ENCODE measurements at regions not wholly inside any gene's neighbourhood (a gene's known extent, or its start where the extent isn't known, plus 50 kb on each side); places are given as distances from the start of the nearest gene placed in this dataset.
"Not testable (repeated sequence)": the region's sequence is repeated elsewhere in the genome, so short reads cannot be mapped to it uniquely, and the experiment has no call there.

DNA sequence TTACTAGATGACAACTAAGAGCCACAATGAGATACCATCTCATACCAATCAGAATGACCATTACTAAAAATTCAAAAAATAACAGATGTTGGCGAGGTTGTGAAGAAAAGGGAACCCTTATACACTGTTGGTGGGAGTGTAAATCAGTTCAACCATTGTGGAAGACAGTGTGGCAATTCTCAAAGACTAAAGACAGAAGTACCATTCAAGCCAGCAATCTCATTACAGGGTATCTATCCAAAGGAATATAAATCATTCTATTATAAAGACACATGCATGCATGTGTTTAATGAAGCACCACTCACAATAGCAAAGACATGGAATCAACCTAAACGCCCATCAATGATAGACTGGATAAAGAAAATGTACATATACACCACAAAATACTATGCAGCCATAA is 705.1 kb upstream of the ACVR2A start:
- not testable (repeated sequence) for H3K27ac ChIP-seq (ENCODE audit: low read depth in 1 of 3, low read length in 2 of 3); H3K4me3 ChIP-seq (ENCODE audit: low read depth in 1 of 3, low read length in 3 of 3); DNase-seq; H3K4me1 ChIP-seq (ENCODE audit: control insufficient read depth in 3 of 3, insufficient read depth in 2 of 3, low read depth in 1 of 3, low read length in 2 of 3); H3K9me3 ChIP-seq (ENCODE audit: control insufficient read depth in 2 of 2, insufficient read depth in 1 of 2, low read depth in 1 of 2, low read length in 1 of 2); H3K27me3 ChIP-seq (ENCODE audit: control insufficient read depth in 3 of 3, insufficient read depth in 3 of 3, low read length in 3 of 3); FAIRE-seq; H3K36me3 ChIP-seq (ENCODE audit: control insufficient read depth in 3 of 3, insufficient read depth in 2 of 3, low read depth in 1 of 3, low read length in 3 of 3)
- 70 to 81% (median 73%) methylated on average over 2 of the region's 2 CpGs for WGBS, 3 donors

DNA sequence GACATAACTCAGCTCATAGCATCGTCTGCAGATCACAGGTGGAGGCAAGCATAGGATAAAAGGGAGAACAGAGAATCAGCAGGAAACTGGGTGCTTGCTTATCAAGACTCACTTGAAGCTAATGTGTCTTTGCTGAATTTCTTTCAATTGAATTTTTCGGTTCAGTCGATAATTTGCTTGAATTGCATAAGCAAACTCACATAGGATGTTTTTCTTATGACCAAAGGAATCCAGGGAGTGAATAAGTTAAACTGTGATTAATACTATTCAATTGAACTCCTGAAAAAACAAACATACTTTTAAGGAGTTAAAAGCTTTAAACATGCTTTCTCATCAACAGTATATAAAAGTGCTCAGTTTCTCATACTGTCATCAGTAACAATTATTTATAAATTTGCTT is 707.1 kb upstream of the ACVR2A start:
- Histone ChIP-seq H3K4me1 (ENCODE audit: control insufficient read depth in 3 of 3, insufficient read depth in 2 of 3, low read depth in 1 of 3, low read length in 2 of 3) (no peaks in the 10 kb centered on the region), H3K4me3 (ENCODE audit: low read depth in 1 of 3, low read length in 3 of 3) (no peak overlapping the region), H3K9me3 (ENCODE audit: control insufficient read depth in 2 of 2, insufficient read depth in 1 of 2, low read depth in 1 of 2, low read length in 1 of 2) (no peaks in the 10 kb centered on the region), H3K27me3 (ENCODE audit: control insufficient read depth in 3 of 3, insufficient read depth in 3 of 3, low read length in 3 of 3) (no peaks in the 10 kb centered on the region), H3K36me3 (ENCODE audit: control insufficient read depth in 3 of 3, insufficient read depth in 2 of 3, low read depth in 1 of 3, low read length in 3 of 3) (no peaks in the 10 kb centered on the region), H3K27ac (ENCODE audit: low read depth in 1 of 3, low read length in 2 of 3) (no peak overlapping the region)
- FAIRE-seq = no peak
- no peak for DNase-seq
- WGBS, 3 donors = 78 to 86% (median 81%) methylated on average over 3 of the region's 3 CpGs

DNA sequence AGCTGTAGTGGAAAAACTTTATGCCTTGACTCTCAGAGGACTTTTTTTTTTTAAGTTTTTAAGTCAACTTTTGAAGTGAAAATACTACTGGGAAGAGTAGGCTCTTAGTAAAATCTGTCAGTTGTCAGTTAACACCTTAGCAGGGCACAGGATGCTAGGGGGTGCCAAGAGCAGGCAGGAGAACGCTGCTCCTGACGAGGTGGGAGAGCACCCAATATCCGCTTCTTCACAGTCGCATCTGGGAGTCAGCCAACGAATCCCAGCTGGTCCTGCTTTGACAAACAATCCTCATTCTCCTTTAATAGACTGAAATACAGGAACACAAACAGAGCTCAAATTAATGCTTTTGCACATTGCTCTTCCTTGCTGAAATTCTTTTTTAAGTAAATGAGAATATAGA is 709.5 kb upstream of the ACVR2A start:
- Histone ChIP-seq H3K27me3 (ENCODE audit: control insufficient read depth in 3 of 3, insufficient read depth in 3 of 3, low read length in 3 of 3) (no peaks in the 10 kb centered on the region), H3K4me3 (ENCODE audit: low read depth in 1 of 3, low read length in 3 of 3) (no peak overlapping the region), H3K36me3 (ENCODE audit: control insufficient read depth in 3 of 3, insufficient read depth in 2 of 3, low read depth in 1 of 3, low read length in 3 of 3) (no peaks in the 10 kb centered on the region), H3K4me1 (ENCODE audit: control insufficient read depth in 3 of 3, insufficient read depth in 2 of 3, low read depth in 1 of 3, low read length in 2 of 3) (no peaks in the 10 kb centered on the region), H3K27ac (ENCODE audit: low read depth in 1 of 3, low read length in 2 of 3) (no peak overlapping the region), H3K9me3 (ENCODE audit: control insufficient read depth in 2 of 2, insufficient read depth in 1 of 2, low read depth in 1 of 2, low read length in 1 of 2) (no peaks in the 10 kb centered on the region)
- no peak for FAIRE-seq
- WGBS, 3 donors = 73 to 97% (median 79%) methylated on average over 5 of the region's 5 CpGs
- DNase-seq = no peak

DNA sequence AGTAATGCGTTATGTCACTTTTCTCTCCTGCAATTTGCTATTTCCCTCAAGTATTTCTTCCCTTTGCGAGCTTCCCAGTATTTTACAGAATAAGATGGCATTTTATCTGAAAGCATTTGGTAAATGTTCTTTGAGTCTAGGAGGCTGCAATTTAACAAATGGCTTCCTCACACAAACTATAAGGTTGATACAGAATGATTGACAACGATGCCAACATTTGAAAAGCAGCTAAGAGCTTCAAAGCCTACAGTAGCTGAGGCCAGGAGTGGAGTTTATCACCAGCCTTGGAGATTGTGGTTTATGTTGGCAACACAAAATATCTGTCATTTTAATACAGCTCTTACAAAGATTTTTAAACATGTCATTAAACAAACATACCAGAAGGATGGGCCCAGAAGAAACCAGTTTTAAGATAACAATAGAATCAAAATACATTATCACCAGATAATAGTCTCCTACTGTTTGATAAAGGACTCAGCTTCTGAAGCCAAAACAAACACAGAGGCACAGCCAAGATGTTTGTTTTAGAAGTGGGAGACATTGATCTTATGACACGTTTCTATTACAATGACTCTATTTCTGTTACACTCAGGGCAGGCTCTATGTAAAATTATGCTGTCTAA is 711.4 kb upstream of the ACVR2A start:
- no peak overlapping the region for H3K27ac ChIP-seq (ENCODE audit: low read depth in 1 of 3, low read length in 2 of 3)
- no peaks in the 10 kb centered on the region for H3K27me3 ChIP-seq (ENCODE audit: control insufficient read depth in 3 of 3, insufficient read depth in 3 of 3, low read length in 3 of 3)
- no peaks in the 10 kb centered on the region for H3K36me3 ChIP-seq (ENCODE audit: control insufficient read depth in 3 of 3, insufficient read depth in 2 of 3, low read depth in 1 of 3, low read length in 3 of 3)
- WGBS, 3 donors = 61 to 67% (median 63%) methylated on average over 4 of the region's 4 CpGs
- FAIRE-seq (no peak), DNase-seq (no peak)
- H3K9me3 ChIP-seq (ENCODE audit: control insufficient read depth in 2 of 2, insufficient read depth in 1 of 2, low read depth in 1 of 2, low read length in 1 of 2) = no peaks in the 10 kb centered on the region
- no peaks in the 10 kb centered on the region for H3K4me1 ChIP-seq (ENCODE audit: control insufficient read depth in 3 of 3, insufficient read depth in 2 of 3, low read depth in 1 of 3, low read length in 2 of 3)
- H3K4me3 ChIP-seq (ENCODE audit: low read depth in 1 of 3, low read length in 3 of 3) = no peak overlapping the region

DNA sequence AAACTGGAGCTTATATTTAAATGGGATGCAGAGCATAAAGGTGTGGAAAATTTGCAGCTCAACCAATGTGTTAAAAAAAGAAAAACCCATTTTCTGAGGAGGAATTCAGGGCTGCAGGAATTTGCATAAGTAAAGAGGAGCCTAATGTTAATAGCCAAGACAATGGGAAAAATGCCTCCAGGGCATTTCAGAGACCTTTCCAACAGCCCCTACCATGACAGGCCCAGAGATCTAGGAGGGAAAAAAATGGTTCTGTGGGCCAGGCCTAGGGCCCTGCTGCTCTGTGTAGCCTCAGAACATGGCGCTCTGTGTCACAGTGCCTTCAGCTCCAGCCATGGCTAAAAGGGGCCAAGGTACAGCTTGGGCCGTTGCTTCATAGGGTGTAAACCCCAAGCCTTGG is 719.7 kb upstream of the ACVR2A start:
- H3K4me3 ChIP-seq (ENCODE audit: low read depth in 1 of 3, low read length in 3 of 3) = no peak overlapping the region
- FAIRE-seq = no peak
- no peaks in the 10 kb centered on the region for H3K4me1 ChIP-seq (ENCODE audit: control insufficient read depth in 3 of 3, insufficient read depth in 2 of 3, low read depth in 1 of 3, low read length in 2 of 3)
- 89 to 96% (median 91%) methylated on average over 2 of the region's 2 CpGs for WGBS, 3 donors
- no peak overlapping the region for H3K27ac ChIP-seq (ENCODE audit: low read depth in 1 of 3, low read length in 2 of 3)
- no peaks in the 10 kb centered on the region for H3K27me3 ChIP-seq (ENCODE audit: control insufficient read depth in 3 of 3, insufficient read depth in 3 of 3, low read length in 3 of 3)
- no peak for DNase-seq
- no peaks in the 10 kb centered on the region for H3K36me3 ChIP-seq (ENCODE audit: control insufficient read depth in 3 of 3, insufficient read depth in 2 of 3, low read depth in 1 of 3, low read length in 3 of 3)
- H3K9me3 ChIP-seq (ENCODE audit: control insufficient read depth in 2 of 2, insufficient read depth in 1 of 2, low read depth in 1 of 2, low read length in 1 of 2) = peaks cover 0 to 8% of the 10 kb centered on the region in 2 donors

DNA sequence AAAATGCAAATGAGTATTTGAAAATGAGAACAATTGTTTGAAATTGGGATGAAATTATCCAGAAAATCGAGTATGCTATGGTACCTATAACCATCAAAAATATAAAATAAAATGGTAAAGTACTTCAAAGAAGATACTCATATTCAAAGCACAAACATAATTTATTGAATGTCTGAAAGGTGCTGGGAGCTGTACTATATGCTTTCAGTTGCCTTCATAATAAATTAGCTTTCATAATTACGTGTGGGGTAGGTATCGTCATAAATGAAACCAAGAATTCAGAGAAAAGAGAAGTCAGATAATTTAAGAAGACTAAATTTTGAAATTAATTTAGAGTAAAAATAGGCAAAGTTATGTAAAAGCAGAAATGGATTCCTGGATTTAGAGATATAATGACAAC is 721.9 kb upstream of the ACVR2A start:
- peaks cover 0 to 8% of the 10 kb centered on the region in 2 donors for H3K9me3 ChIP-seq (ENCODE audit: control insufficient read depth in 2 of 2, insufficient read depth in 1 of 2, low read depth in 1 of 2, low read length in 1 of 2)
- no peak overlapping the region for H3K27ac ChIP-seq (ENCODE audit: low read depth in 1 of 3, low read length in 2 of 3)
- no peaks in the 10 kb centered on the region for H3K27me3 ChIP-seq (ENCODE audit: control insufficient read depth in 3 of 3, insufficient read depth in 3 of 3, low read length in 3 of 3)
- DNase-seq (no peak), FAIRE-seq (no peak)
- WGBS, 3 donors = 80 to 92% (median 86%) methylated on average over 3 of the region's 3 CpGs
- H3K36me3 ChIP-seq (ENCODE audit: control insufficient read depth in 3 of 3, insufficient read depth in 2 of 3, low read depth in 1 of 3, low read length in 3 of 3) = no peaks in the 10 kb centered on the region
- H3K4me1 ChIP-seq (ENCODE audit: control insufficient read depth in 3 of 3, insufficient read depth in 2 of 3, low read depth in 1 of 3, low read length in 2 of 3) = no peaks in the 10 kb centered on the region
- no peak overlapping the region for H3K4me3 ChIP-seq (ENCODE audit: low read depth in 1 of 3, low read length in 3 of 3)

DNA sequence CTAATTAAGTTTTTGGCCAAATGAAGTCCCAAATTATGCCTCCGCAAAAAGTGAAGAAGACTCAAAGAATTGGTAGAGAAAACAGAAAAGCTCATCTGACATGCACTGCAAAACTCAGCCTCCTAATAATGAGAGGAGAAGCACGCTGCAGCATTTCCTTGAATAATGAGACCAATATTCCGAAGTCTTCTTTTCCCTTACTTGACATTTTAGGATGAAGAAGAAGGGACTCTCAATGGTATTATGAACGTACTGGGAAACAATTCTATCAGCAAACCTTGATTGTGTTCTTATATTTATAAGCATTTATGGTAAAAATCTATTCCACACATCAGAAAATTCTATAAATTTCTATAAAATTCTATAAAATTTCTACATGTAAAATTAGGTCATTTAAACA is 733.9 kb upstream of the ACVR2A start:
- no peak for DNase-seq
- no peak overlapping the region for H3K27ac ChIP-seq (ENCODE audit: low read depth in 1 of 3, low read length in 2 of 3)
- no peaks in the 10 kb centered on the region for H3K36me3 ChIP-seq (ENCODE audit: control insufficient read depth in 3 of 3, insufficient read depth in 2 of 3, low read depth in 1 of 3, low read length in 3 of 3)
- no peaks in the 10 kb centered on the region for H3K4me1 ChIP-seq (ENCODE audit: control insufficient read depth in 3 of 3, insufficient read depth in 2 of 3, low read depth in 1 of 3, low read length in 2 of 3)
- WGBS, 3 donors = 77 to 89% (median 80%) methylated on average over 4 of the region's 4 CpGs
- FAIRE-seq = no peak
- H3K4me3 ChIP-seq (ENCODE audit: low read depth in 1 of 3, low read length in 3 of 3) = no peak overlapping the region
- no peaks in the 10 kb centered on the region for H3K27me3 ChIP-seq (ENCODE audit: control insufficient read depth in 3 of 3, insufficient read depth in 3 of 3, low read length in 3 of 3)
- peaks cover 0 to 2% of the 10 kb centered on the region in 2 donors for H3K9me3 ChIP-seq (ENCODE audit: control insufficient read depth in 2 of 2, insufficient read depth in 1 of 2, low read depth in 1 of 2, low read length in 1 of 2)

DNA sequence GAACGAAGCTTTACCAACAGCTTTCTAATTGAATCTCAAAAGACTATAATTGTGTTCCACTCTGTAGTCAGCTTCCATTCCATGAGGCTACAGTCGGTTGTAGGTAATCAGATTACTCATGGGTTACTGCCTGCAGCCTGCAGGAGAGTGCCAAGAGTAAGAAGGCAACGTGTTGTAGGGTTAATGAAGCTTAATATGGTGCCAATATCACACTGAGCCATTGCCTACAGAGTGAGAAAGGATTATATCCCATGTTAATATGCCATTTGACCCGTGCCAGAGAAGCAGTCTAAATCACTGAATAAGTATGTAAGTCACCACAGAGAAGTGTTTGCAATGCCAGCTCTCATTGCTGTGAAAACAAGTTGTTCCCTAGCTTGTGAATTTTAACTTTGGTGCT is 734.5 kb upstream of the ACVR2A start:
- WGBS, 3 donors = 48 to 64% (median 59%) methylated on average over 4 of the region's 4 CpGs
- FAIRE-seq = no peak

DNA sequence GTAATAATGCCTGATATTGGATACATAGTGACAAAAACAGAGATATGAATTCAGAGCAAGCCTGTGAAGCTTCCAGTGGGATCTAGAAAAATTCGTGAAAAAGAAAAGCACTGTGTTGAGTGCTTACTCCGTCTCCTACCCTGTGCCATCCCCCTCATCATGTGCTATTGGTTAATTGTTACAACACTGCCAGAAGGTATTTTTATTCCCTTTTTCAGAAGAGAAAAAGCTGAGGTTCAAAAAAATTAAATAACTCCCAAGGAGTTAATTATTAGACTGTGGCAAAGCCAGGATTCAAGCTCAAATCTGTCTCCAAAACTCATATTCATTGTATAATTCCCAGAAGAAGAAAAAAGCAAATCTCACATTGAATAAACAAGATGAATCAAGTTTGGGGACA is 735.5 kb upstream of the ACVR2A start:
- 72 to 96% (median 79%) methylated on average over 2 of the region's 2 CpGs for WGBS, 3 donors

More for the DNA sequence above, 734.5 kb upstream of the ACVR2A start:
- H3K27me3 ChIP-seq (ENCODE audit: control insufficient read depth in 3 of 3, insufficient read depth in 3 of 3, low read length in 3 of 3) = no peaks in the 10 kb centered on the region
- no peak overlapping the region for H3K27ac ChIP-seq (ENCODE audit: low read depth in 1 of 3, low read length in 2 of 3)
- no peaks in the 10 kb centered on the region for H3K4me1 ChIP-seq (ENCODE audit: control insufficient read depth in 3 of 3, insufficient read depth in 2 of 3, low read depth in 1 of 3, low read length in 2 of 3)
- H3K36me3 ChIP-seq (ENCODE audit: control insufficient read depth in 3 of 3, insufficient read depth in 2 of 3, low read depth in 1 of 3, low read length in 3 of 3) = no peaks in the 10 kb centered on the region
- no peak overlapping the region for H3K4me3 ChIP-seq (ENCODE audit: low read depth in 1 of 3, low read length in 3 of 3)
- DNase-seq = no peak
- peaks cover 0 to 2% of the 10 kb centered on the region in 2 donors for H3K9me3 ChIP-seq (ENCODE audit: control insufficient read depth in 2 of 2, insufficient read depth in 1 of 2, low read depth in 1 of 2, low read length in 1 of 2)

More for the DNA sequence above, 735.5 kb upstream of the ACVR2A start:
- DNase-seq = no peak
- H3K27ac ChIP-seq (ENCODE audit: low read depth in 1 of 3, low read length in 2 of 3) = no peak overlapping the region
- H3K4me3 ChIP-seq (ENCODE audit: low read depth in 1 of 3, low read length in 3 of 3) = no peak overlapping the region
- H3K36me3 ChIP-seq (ENCODE audit: control insufficient read depth in 3 of 3, insufficient read depth in 2 of 3, low read depth in 1 of 3, low read length in 3 of 3) = no peaks in the 10 kb centered on the region
- H3K4me1 ChIP-seq (ENCODE audit: control insufficient read depth in 3 of 3, insufficient read depth in 2 of 3, low read depth in 1 of 3, low read length in 2 of 3) = no peaks in the 10 kb centered on the region
- no peak for FAIRE-seq
- H3K9me3 ChIP-seq (ENCODE audit: control insufficient read depth in 2 of 2, insufficient read depth in 1 of 2, low read depth in 1 of 2, low read length in 1 of 2) = peaks cover 0 to 2% of the 10 kb centered on the region in 2 donors
- H3K27me3 ChIP-seq (ENCODE audit: control insufficient read depth in 3 of 3, insufficient read depth in 3 of 3, low read length in 3 of 3) = no peaks in the 10 kb centered on the region
